ENCODE measurements at regions not wholly inside any gene's neighbourhood (a gene's known extent, or its start where the extent isn't known, plus 50 kb on each side); places are given as distances from the start of the nearest gene placed in this dataset.

- no peaks in the 10 kb centered on the region for H3K9me3 ChIP-seq (ENCODE audit: low read depth, low read length)
- H3K36me3 ChIP-seq (ENCODE audit: insufficient read depth, low read length), result no peaks in the 10 kb centered on the region
- DNase-seq (ENCODE audit: low read depth, low spot score), result no peak
- no peak overlapping the region for H3K9ac ChIP-seq (ENCODE audit: insufficient read length)
- no peak overlapping the region for H3K4me3 ChIP-seq
- TF ChIP-seq EZH2 (IDR thresholded peaks at IDR 0.05) (no peak), FOXP2 (optimal IDR thresholded peaks at IDR 0.05; ENCODE audit: control extremely low read depth, extremely low read length, insufficient read depth) (no peak), POLR2AphosphoS5 (IDR thresholded peaks at IDR 0.05; ENCODE audit: borderline replicate concordance, low read depth, low read length) (no peak)
- H3K27ac ChIP-seq, result no peak overlapping the region
Observed at GRCh38 chr11:114970927-114971645, 292.8 kb downstream of the NXPE2 start.

GRCh38 chr11:114972105-114972504 is 293.8 kb downstream of the NXPE2 start:
- Histone ChIP-seq H3K27ac (no peak overlapping the region), H3K9me3 (ENCODE audit: low read depth, low read length) (no peaks in the 10 kb centered on the region), H3K4me3 (no peak overlapping the region), H3K9ac (ENCODE audit: insufficient read length) (no peak overlapping the region), H3K36me3 (ENCODE audit: insufficient read depth, low read length) (no peaks in the 10 kb centered on the region)
- DNase-seq (ENCODE audit: low read depth, low spot score), result no peak
- TF ChIP-seq FOXP2 (optimal IDR thresholded peaks at IDR 0.05; ENCODE audit: control extremely low read depth, extremely low read length, insufficient read depth), result no peak
- no peak for TF ChIP-seq POLR2AphosphoS5 (IDR thresholded peaks at IDR 0.05; ENCODE audit: borderline replicate concordance, low read depth, low read length)
- no peak for TF ChIP-seq EZH2 (IDR thresholded peaks at IDR 0.05)

DNA sequence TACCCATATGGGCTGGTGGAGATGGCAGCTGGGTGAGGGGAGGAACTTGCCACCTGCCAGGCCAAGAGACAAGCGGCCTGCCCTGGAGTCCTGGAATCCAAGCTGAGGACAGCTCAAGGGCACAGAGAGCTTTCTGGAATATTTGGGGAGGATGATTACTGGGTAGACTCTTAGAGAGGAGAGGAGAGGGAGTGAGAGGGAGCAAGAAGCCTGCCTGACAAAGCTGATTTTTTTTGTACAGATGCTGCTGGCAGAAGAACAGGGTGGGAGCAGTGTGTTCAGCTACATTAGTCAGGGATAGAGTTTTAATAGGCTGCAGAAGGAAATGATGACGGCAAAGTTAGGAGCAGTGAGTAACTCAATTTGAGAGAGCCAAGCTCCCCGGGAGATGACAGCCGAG is 299.3 kb downstream of the NXPE2 start:
- no peak for DNase-seq (ENCODE audit: low read depth, low spot score)
- H3K9ac ChIP-seq (ENCODE audit: insufficient read length), result no peak overlapping the region
- H3K9me3 ChIP-seq (ENCODE audit: low read depth, low read length), result no peaks in the 10 kb centered on the region
- no peaks in the 10 kb centered on the region for H3K36me3 ChIP-seq (ENCODE audit: insufficient read depth, low read length)
- no peak overlapping the region for H3K4me3 ChIP-seq
- H3K27ac ChIP-seq, result no peak overlapping the region
- TF ChIP-seq POLR2AphosphoS5 (IDR thresholded peaks at IDR 0.05; ENCODE audit: borderline replicate concordance, low read depth, low read length), result no peak
- TF ChIP-seq EZH2 (IDR thresholded peaks at IDR 0.05), result no peak
- TF ChIP-seq FOXP2 (optimal IDR thresholded peaks at IDR 0.05; ENCODE audit: control extremely low read depth, extremely low read length, insufficient read depth), result no peak

DNA sequence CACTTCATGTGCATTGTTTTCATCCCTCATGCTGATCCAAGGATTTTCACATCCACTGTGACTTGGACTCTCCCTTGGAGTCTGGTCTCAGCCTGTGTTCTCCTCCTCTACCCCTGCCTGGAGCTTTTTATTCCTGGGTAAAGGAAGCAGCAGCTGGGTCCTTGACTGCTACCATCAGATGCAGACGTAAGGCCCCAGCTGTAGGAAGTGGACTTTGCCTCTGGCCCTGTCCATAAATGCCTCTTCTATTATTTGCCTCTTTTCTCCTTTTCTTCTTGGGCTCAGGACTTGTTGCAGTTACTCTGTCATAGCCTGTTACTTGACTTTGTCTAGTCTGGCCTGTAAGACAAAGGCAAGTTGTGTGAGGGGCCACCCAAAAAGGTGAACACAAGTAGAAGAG is 303.8 kb downstream of the NXPE2 start:
- no peak for TF ChIP-seq FOXP2 (optimal IDR thresholded peaks at IDR 0.05; ENCODE audit: control extremely low read depth, extremely low read length, insufficient read depth)
- no peak overlapping the region for H3K27ac ChIP-seq
- no peak overlapping the region for H3K9ac ChIP-seq (ENCODE audit: insufficient read length)
- no peaks in the 10 kb centered on the region for H3K36me3 ChIP-seq (ENCODE audit: insufficient read depth, low read length)
- H3K4me3 ChIP-seq, result no peak overlapping the region
- no peak for DNase-seq (ENCODE audit: low read depth, low spot score)
- H3K9me3 ChIP-seq (ENCODE audit: low read depth, low read length), result no peaks in the 10 kb centered on the region

DNA sequence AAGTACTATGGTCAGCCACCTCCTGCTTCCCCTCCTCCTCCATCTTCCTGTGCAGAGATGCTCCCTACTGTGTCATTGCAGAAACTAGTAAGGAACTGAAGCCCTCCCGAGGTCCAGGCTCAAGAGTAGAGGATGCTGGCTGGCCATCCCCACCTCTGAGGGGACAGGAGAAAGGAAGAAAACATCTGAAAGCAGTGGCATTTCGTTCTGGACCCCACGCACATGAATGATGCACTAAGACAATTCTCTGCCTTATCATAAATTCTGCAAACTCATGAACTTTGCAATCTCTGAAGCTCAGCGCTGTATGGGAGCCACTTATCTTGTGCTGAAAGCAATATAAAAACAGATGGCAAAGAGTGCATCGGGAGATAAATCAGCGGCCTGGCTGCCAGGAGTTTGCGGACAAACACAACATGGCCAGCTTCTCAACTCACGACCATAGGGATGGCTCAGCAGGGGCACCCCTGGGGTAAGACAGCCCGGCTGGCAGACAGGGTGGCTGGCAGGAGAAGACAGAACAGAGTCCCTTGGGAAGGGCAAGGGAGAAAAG is 306.4 kb downstream of the NXPE2 start:
- no peaks in the 10 kb centered on the region for H3K36me3 ChIP-seq (ENCODE audit: insufficient read depth, low read length)
- no peak overlapping the region for H3K9ac ChIP-seq (ENCODE audit: insufficient read length)
- no peaks in the 10 kb centered on the region for H3K9me3 ChIP-seq (ENCODE audit: low read depth, low read length)
- no peak overlapping the region for H3K27ac ChIP-seq
- DNase-seq (ENCODE audit: low read depth, low spot score), result no peak
- no peak overlapping the region for H3K4me3 ChIP-seq
- TF ChIP-seq FOXP2 (optimal IDR thresholded peaks at IDR 0.05; ENCODE audit: control extremely low read depth, extremely low read length, insufficient read depth), result no peak
- TF ChIP-seq EZH2 (IDR thresholded peaks at IDR 0.05), result no peak
- TF ChIP-seq POLR2AphosphoS5 (IDR thresholded peaks at IDR 0.05; ENCODE audit: borderline replicate concordance, low read depth, low read length), result no peak

DNA sequence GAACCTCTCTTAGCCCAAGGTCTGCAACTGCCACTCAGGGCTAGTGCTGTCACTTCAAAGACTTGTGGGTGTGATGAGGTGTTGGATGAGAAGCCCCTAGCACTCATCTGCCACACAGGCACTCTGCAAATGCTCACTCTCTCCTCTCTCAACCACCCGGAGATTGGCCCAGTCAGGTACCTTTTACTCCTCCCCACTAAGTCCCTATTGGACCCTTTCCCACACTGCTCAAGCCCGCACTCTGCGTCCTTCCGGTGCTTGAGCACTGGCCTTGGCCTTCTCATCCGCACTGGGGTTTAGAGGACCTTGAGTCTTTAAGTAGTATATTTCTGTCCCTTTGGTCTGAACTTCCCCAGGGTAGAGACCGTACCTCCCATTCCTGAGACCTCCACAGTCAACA is 308.0 kb downstream of the NXPE2 start:
- no peaks in the 10 kb centered on the region for H3K9me3 ChIP-seq (ENCODE audit: low read depth, low read length)
- TF ChIP-seq FOXP2 (optimal IDR thresholded peaks at IDR 0.05; ENCODE audit: control extremely low read depth, extremely low read length, insufficient read depth) (no peak), EZH2 (IDR thresholded peaks at IDR 0.05) (no peak), POLR2AphosphoS5 (IDR thresholded peaks at IDR 0.05; ENCODE audit: borderline replicate concordance, low read depth, low read length) (no peak)
- no peak overlapping the region for H3K9ac ChIP-seq (ENCODE audit: insufficient read length)
- DNase-seq (ENCODE audit: low read depth, low spot score), result no peak
- H3K4me3 ChIP-seq, result no peak overlapping the region
- no peaks in the 10 kb centered on the region for H3K36me3 ChIP-seq (ENCODE audit: insufficient read depth, low read length)
- H3K27ac ChIP-seq, result no peak overlapping the region

GRCh38 chr11:114987186-114987760 is 308.9 kb downstream of the NXPE2 start:
- no peak for DNase-seq (ENCODE audit: low read depth, low spot score)

DNA sequence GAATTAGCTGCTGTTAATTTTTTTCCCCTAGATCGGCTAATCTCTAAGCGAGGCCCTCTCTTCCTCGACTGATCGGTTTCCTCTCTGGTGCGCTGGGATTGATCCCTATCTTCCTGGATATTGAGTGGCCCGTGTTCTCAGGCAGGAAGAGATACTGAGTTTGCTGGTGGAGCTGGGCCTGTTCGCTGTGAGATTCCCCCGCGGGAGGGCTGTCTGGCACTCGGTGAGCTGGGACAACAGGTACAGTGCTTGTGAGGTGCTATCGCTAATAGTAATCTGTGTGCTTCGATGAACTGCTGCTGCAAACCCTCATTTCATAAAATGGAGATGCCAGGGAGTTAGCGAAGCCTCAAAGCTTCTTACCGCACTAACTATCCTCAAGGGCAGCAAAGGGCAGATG is 310.3 kb downstream of the NXPE2 start:
- H3K9ac ChIP-seq (ENCODE audit: insufficient read length), result no peak overlapping the region
- H3K9me3 ChIP-seq (ENCODE audit: low read depth, low read length), result no peaks in the 10 kb centered on the region
- no peak overlapping the region for H3K4me3 ChIP-seq
- DNase-seq (ENCODE audit: low read depth, low spot score), result no peak
- no peak for TF ChIP-seq POLR2AphosphoS5 (IDR thresholded peaks at IDR 0.05; ENCODE audit: borderline replicate concordance, low read depth, low read length)
- TF ChIP-seq EZH2 (IDR thresholded peaks at IDR 0.05), result no peak
- TF ChIP-seq FOXP2 (optimal IDR thresholded peaks at IDR 0.05; ENCODE audit: control extremely low read depth, extremely low read length, insufficient read depth), result no peak
- H3K36me3 ChIP-seq (ENCODE audit: insufficient read depth, low read length), result no peaks in the 10 kb centered on the region
- H3K27ac ChIP-seq, result no peak overlapping the region

More at GRCh38 chr11:114987186-114987760, 308.9 kb downstream of the NXPE2 start:
- Histone ChIP-seq H3K9ac (ENCODE audit: insufficient read length) (no peak overlapping the region), H3K36me3 (ENCODE audit: insufficient read depth, low read length) (no peaks in the 10 kb centered on the region), H3K4me3 (no peak overlapping the region), H3K27ac (no peak overlapping the region), H3K9me3 (ENCODE audit: low read depth, low read length) (no peaks in the 10 kb centered on the region)
- TF ChIP-seq POLR2AphosphoS5 (IDR thresholded peaks at IDR 0.05; ENCODE audit: borderline replicate concordance, low read depth, low read length), result no peak
- no peak for TF ChIP-seq EZH2 (IDR thresholded peaks at IDR 0.05)
- no peak for TF ChIP-seq FOXP2 (optimal IDR thresholded peaks at IDR 0.05; ENCODE audit: control extremely low read depth, extremely low read length, insufficient read depth)
